ENCODE measurements at regions not wholly inside any gene's neighbourhood (a gene's known extent, or its start where the extent isn't known, plus 50 kb on each side); places are given as distances from the start of the nearest gene placed in this dataset.

GRCh38 chr19:13646758-13647157 is 117.6 kb upstream of the MRI1 start:
- no peak overlapping the region for H3K27ac ChIP-seq (replicated peaks)
- TF ChIP-seq CTCF (IDR thresholded peaks at IDR 0.05; ENCODE audit: borderline replicate concordance): no peak
- DNase-seq: no peak
- no peak overlapping the region for H3K4me3 ChIP-seq
- intact Hi-C loops (cut with micrococcal nuclease): no loop called here
- H3K9me3 ChIP-seq (replicated peaks): no peaks in the 10 kb centered on the region
- no peaks in the 10 kb centered on the region for H3K4me1 ChIP-seq
- H3K27me3 ChIP-seq (ENCODE audit: low read depth): peaks cover 9% of the 10 kb centered on the region
- no peaks in the 10 kb centered on the region for H3K36me3 ChIP-seq

- peaks cover 7% of the 10 kb centered on the region for H3K27me3 ChIP-seq (ENCODE audit: low read depth)
- no peak for DNase-seq
- no peaks in the 10 kb centered on the region for H3K36me3 ChIP-seq
- H3K9me3 ChIP-seq (replicated peaks): peaks cover under 1% of the 10 kb centered on the region
- H3K4me1 ChIP-seq: no peaks in the 10 kb centered on the region
- no peak for TF ChIP-seq CTCF (IDR thresholded peaks at IDR 0.05; ENCODE audit: borderline replicate concordance)
- intact Hi-C loops (cut with micrococcal nuclease): no loop called here
- H3K27ac ChIP-seq (replicated peaks): no peak overlapping the region
- H3K4me3 ChIP-seq: no peak overlapping the region
These were observed 119.7 kb upstream of the MRI1 start for GRCh38 chr19:13644645-13645044.

GRCh38 chr19:13640611-13641010 is 123.7 kb upstream of the MRI1 start:
- no peaks in the 10 kb centered on the region for H3K4me1 ChIP-seq
- H3K27ac ChIP-seq (replicated peaks): no peak overlapping the region
- H3K36me3 ChIP-seq: no peaks in the 10 kb centered on the region
- no peak for TF ChIP-seq CTCF (IDR thresholded peaks at IDR 0.05; ENCODE audit: borderline replicate concordance)
- intact Hi-C loops (cut with micrococcal nuclease): no loop called here
- peaks cover 45% of the 10 kb centered on the region for H3K27me3 ChIP-seq (ENCODE audit: low read depth)
- DNase-seq: no peak
- H3K4me3 ChIP-seq: no peak overlapping the region
- peaks cover 8% of the 10 kb centered on the region for H3K9me3 ChIP-seq (replicated peaks)

GRCh38 chr19:13639342-13639929 is 124.9 kb upstream of the MRI1 start:
- TF ChIP-seq CTCF (IDR thresholded peaks at IDR 0.05; ENCODE audit: borderline replicate concordance): no peak
- Histone ChIP-seq H3K4me3 (no peak overlapping the region), H3K4me1 (no peaks in the 10 kb centered on the region), H3K27ac (replicated peaks) (no peak overlapping the region), H3K36me3 (no peaks in the 10 kb centered on the region), H3K9me3 (replicated peaks) (peaks cover 13% of the 10 kb centered on the region), H3K27me3 (ENCODE audit: low read depth) (peaks cover 47% of the 10 kb centered on the region)
- no peak for DNase-seq
- intact Hi-C loops (cut with micrococcal nuclease): no loop called here

- H3K9me3 ChIP-seq (replicated peaks): peaks cover 15% of the 10 kb centered on the region
- H3K36me3 ChIP-seq: no peaks in the 10 kb centered on the region
- peaks cover 44% of the 10 kb centered on the region for H3K27me3 ChIP-seq (ENCODE audit: low read depth)
- intact Hi-C loops (cut with micrococcal nuclease): no loop called here
- H3K27ac ChIP-seq (replicated peaks): no peak overlapping the region
- H3K4me3 ChIP-seq: no peak overlapping the region
- no peaks in the 10 kb centered on the region for H3K4me1 ChIP-seq
- no peak for TF ChIP-seq CTCF (IDR thresholded peaks at IDR 0.05; ENCODE audit: borderline replicate concordance)
- DNase-seq: no peak
These were observed 126.7 kb upstream of the MRI1 start for GRCh38 chr19:13637664-13638063.

Measured in left ventricle myocardium inferior (tissue), 1 donor.